Colon (tissue), 2 donors: ENCODE measurements at regions not wholly inside any gene's neighbourhood (a gene's known extent, or its start where the extent isn't known, plus 50 kb on each side); places are given as distances from the start of the nearest gene placed in this dataset.

Experiments used
- FAIRE-seq: peaks from 2 replicates; lab custom pipeline; 2012; peaks lifted over from hg19 to GRCh38; lab: Jason Lieb, UNC
- donor health status: control.
- donor health status: control.

GRCh38 chr17:34153991-34154390 lies 101.1 kb upstream of the CCL2 start:
- no peak for FAIRE-seq

GRCh38 chr17:34154961-34155730 lies 99.9 kb upstream of the CCL2 start:
- FAIRE-seq = no peak

GRCh38 chr17:34155947-34156346 lies 99.1 kb upstream of the CCL2 start:
- no peak for FAIRE-seq

GRCh38 chr17:34156401-34156740 lies 98.7 kb upstream of the CCL2 start:
- FAIRE-seq = no peak

GRCh38 chr17:34156741-34157589 lies 98.1 kb upstream of the CCL2 start:
- FAIRE-seq = no peak

GRCh38 chr17:34161690-34162089 lies 93.4 kb upstream of the CCL2 start:
- FAIRE-seq = no peak

- FAIRE-seq = no peak
Observed at GRCh38 chr17:34163123-34163522, 92.0 kb upstream of the CCL2 start.

GRCh38 chr17:34163646-34164045 lies 91.4 kb upstream of the CCL2 start:
- no peak for FAIRE-seq

- no peak for FAIRE-seq
Observed at GRCh38 chr17:34164837-34165236, 90.2 kb upstream of the CCL2 start.

GRCh38 chr17:34166352-34166751 lies 88.7 kb upstream of the CCL2 start:
- no peak for FAIRE-seq

GRCh38 chr17:34167354-34167753 lies 87.7 kb upstream of the CCL2 start:
- FAIRE-seq = no peak

- no peak for FAIRE-seq
Observed at GRCh38 chr17:34168989-34169388, 86.1 kb upstream of the CCL2 start.

- FAIRE-seq = no peak
Observed at GRCh38 chr17:34169496-34169895, 85.6 kb upstream of the CCL2 start.

GRCh38 chr17:34171245-34171818 lies 83.8 kb upstream of the CCL2 start:
- FAIRE-seq = no peak

GRCh38 chr17:34172390-34172918 lies 82.6 kb upstream of the CCL2 start:
- FAIRE-seq = no peak

GRCh38 chr17:34173241-34173640 lies 81.8 kb upstream of the CCL2 start:
- FAIRE-seq = no peak

GRCh38 chr17:34174496-34174895 lies 80.6 kb upstream of the CCL2 start:
- FAIRE-seq = no peak

GRCh38 chr17:34176440-34176839 lies 78.6 kb upstream of the CCL2 start:
- FAIRE-seq = no peak

- FAIRE-seq = no peak
Observed at GRCh38 chr17:34177642-34178041, 77.4 kb upstream of the CCL2 start.

- FAIRE-seq = no peak
Observed at GRCh38 chr17:34178092-34178491, 77.0 kb upstream of the CCL2 start.

GRCh38 chr17:34182036-34182803 lies 72.9 kb upstream of the CCL2 start:
- no peak for FAIRE-seq

- no peak for FAIRE-seq
Observed at GRCh38 chr17:34195987-34196386, 59.1 kb upstream of the CCL2 start.
